H9 (cell line): ENCODE measurements at regions not wholly inside any gene's neighbourhood (a gene's known extent, or its start where the extent isn't known, plus 50 kb on each side); places are given as distances from the start of the nearest gene placed in this dataset.

ENCODE experiments used
- DNase-seq: peaks from one replicate; pipeline ENCODE4 v3.0.0-alpha.2; 2017
- H2AFZ ChIP-seq: one replicate; pipeline ENCODE4 v1.6.1; 2013; ENCODE audit warnings: mild to moderate bottlenecking, low read length, control low read depth, moderate library complexity
- H2AK5ac ChIP-seq: 2 replicates; pipeline ENCODE4 v1.6.1; 2013; ENCODE audit warnings: low read length, control low read depth, mixed read lengths; ENCODE audit not compliant: insufficient read length
- H2BK120ac ChIP-seq: one replicate; pipeline ENCODE4 v1.6.1; 2013; ENCODE audit warnings: low read depth, mild to moderate bottlenecking, low read length, control low read depth, inconsistent platforms; ENCODE audit not compliant: poor library complexity, severe bottlenecking
- H2BK12ac ChIP-seq: 2 replicates; pipeline ENCODE4 v1.6.1; 2013; ENCODE audit warnings: low read length, control low read depth, mixed read lengths, low read depth; ENCODE audit not compliant: insufficient read length
- H2BK15ac ChIP-seq: 2 replicates; pipeline ENCODE4 v1.6.1; 2013; ENCODE audit warnings: low read depth, low read length, control low read depth
- H2BK20ac ChIP-seq: one replicate; pipeline ENCODE4 v1.6.1; 2013; ENCODE audit warnings: low read depth, mild to moderate bottlenecking, low read length, control low read depth, inconsistent platforms; ENCODE audit not compliant: poor library complexity, severe bottlenecking
- H2BK5ac ChIP-seq: 2 replicates; pipeline ENCODE4 v1.6.1; 2013; ENCODE audit warnings: low read length, control low read depth, mixed read lengths; ENCODE audit not compliant: insufficient read length
- H3K14ac ChIP-seq: 2 replicates; pipeline ENCODE4 v1.6.1; 2013; ENCODE audit warnings: low read length, control low read depth; ENCODE audit not compliant: insufficient read depth
- H3K18ac ChIP-seq: 2 replicates; pipeline ENCODE4 v1.6.1; 2013; ENCODE audit warnings: low read depth, mild to moderate bottlenecking, mixed read lengths, low read length, control low read depth; ENCODE audit not compliant: insufficient read length
- H3K23ac ChIP-seq: 2 replicates; pipeline ENCODE4 v1.6.1; 2013; ENCODE audit warnings: low read length, control low read depth, mixed read lengths, low read depth; ENCODE audit not compliant: insufficient read length
- H3K23me2 ChIP-seq: 2 replicates; pipeline ENCODE4 v1.6.1; 2013; ENCODE audit warnings: low read depth, mild to moderate bottlenecking, mixed read lengths, low read length, control low read depth; ENCODE audit not compliant: insufficient read length, poor library complexity, severe bottlenecking
- H3K27ac ChIP-seq: 2 replicates; pipeline ENCODE4 v1.5.1; 2013; ENCODE audit warnings: low read length, control low read depth, mixed read lengths, low read depth; ENCODE audit not compliant: insufficient read length
- H3K27me3 ChIP-seq: 2 replicates; pipeline ENCODE4 v1.6.1; 2013; ENCODE audit warnings: low read length, control low read depth, inconsistent platforms; ENCODE audit not compliant: insufficient read depth
- H3K4ac ChIP-seq: 2 replicates; pipeline ENCODE4 v1.6.1; 2013; ENCODE audit warnings: low read depth, mild to moderate bottlenecking, control low read depth, inconsistent platforms, low read length, moderate library complexity
- H3K4me1 ChIP-seq: 2 replicates; pipeline ENCODE4 v1.6.1; 2013; ENCODE audit warnings: low read length, control low read depth, inconsistent platforms; ENCODE audit not compliant: insufficient read depth
- H3K4me2 ChIP-seq: 2 replicates; pipeline ENCODE4 v1.6.1; 2013; ENCODE audit warnings: low read length, control low read depth, mixed read lengths; ENCODE audit not compliant: insufficient read length, insufficient read depth
- H3K56ac ChIP-seq: 2 replicates; pipeline ENCODE4 v1.6.1; 2013; ENCODE audit warnings: low read depth, mild to moderate bottlenecking, mixed read lengths, low read length, control low read depth; ENCODE audit not compliant: insufficient read length
- H3K79me1 ChIP-seq: 2 replicates; pipeline ENCODE4 v1.6.1; 2013; ENCODE audit warnings: low read depth, mild to moderate bottlenecking, moderate library complexity, low read length, control low read depth, inconsistent platforms; ENCODE audit not compliant: insufficient read depth, poor library complexity, severe bottlenecking
- H3K79me2 ChIP-seq: 2 replicates; pipeline ENCODE4 v1.6.1; 2013; ENCODE audit warnings: low read length, control low read depth, inconsistent platforms; ENCODE audit not compliant: insufficient read depth
- H3K9ac ChIP-seq: 2 replicates; pipeline ENCODE4 v1.6.1; 2013; ENCODE audit warnings: low read length, control low read depth, mixed read lengths; ENCODE audit not compliant: insufficient read length; ENCODE audit errors: extremely low read depth
- H3K9me3 ChIP-seq: one replicate; pipeline ENCODE4 v1.6.1; 2013; ENCODE audit warnings: low read depth, low read length, inconsistent platforms; ENCODE audit not compliant: control insufficient read depth
- H3T11ph ChIP-seq: one replicate; pipeline ENCODE4 v1.6.1; 2013; ENCODE audit warnings: mild to moderate bottlenecking, low read length, control low read depth, inconsistent platforms
- H4K20me1 ChIP-seq: one replicate; pipeline ENCODE4 v1.6.1; 2013; ENCODE audit not compliant: control insufficient read depth, insufficient read length, insufficient read depth
- H4K5ac ChIP-seq: 2 replicates; pipeline ENCODE4 v1.6.1; 2013; ENCODE audit warnings: low read depth, mild to moderate bottlenecking, mixed read lengths, low read length, control low read depth; ENCODE audit not compliant: insufficient read length
- H4K8ac ChIP-seq: replicated peaks from 2 replicates; pipeline ENCODE4 v1.6.1; 2013; ENCODE audit warnings: low read length, control low read depth, mixed read lengths, low read depth; ENCODE audit not compliant: insufficient read length
- H4K91ac ChIP-seq: 2 replicates; pipeline ENCODE4 v1.6.1; 2013; ENCODE audit warnings: low read depth, mild to moderate bottlenecking, moderate library complexity, mixed read lengths, low read length, control low read depth; ENCODE audit not compliant: insufficient read length
- H3K27ac Mint-ChIP-seq, 3 experiments: 2 replicates in 2 of 3; 3 replicates in 1 of 3; pipeline ENCODE4 v1.8.0; 2020 to 2021; ENCODE audit warnings: mixed read lengths in 3 of 3, mild to moderate bottlenecking in 1 of 3, moderate library complexity in 1 of 3
- H3K27me3 Mint-ChIP-seq: 2 replicates; pipeline ENCODE4 v1.8.0; 2021; ENCODE audit warnings: low read depth, mild to moderate bottlenecking, moderate library complexity, mixed read lengths
- H3K36me3 Mint-ChIP-seq, 3 experiments: 2 replicates in 2 of 3; 3 replicates in 1 of 3; pipeline ENCODE4 v1.8.0; 2020 to 2021; ENCODE audit warnings: low read depth in 3 of 3, mixed read lengths in 3 of 3; ENCODE audit not compliant: insufficient read depth in 1 of 3
- H3K4me1 Mint-ChIP-seq, 2 experiments: 2 replicates each; pipeline ENCODE4 v1.8.0; 2020; ENCODE audit warnings: mixed read lengths in 2 of 2
- H3K4me3 Mint-ChIP-seq, 2 experiments: 2 replicates in 1 of 2; 3 replicates in 1 of 2; pipeline ENCODE4 v1.8.0; 2020 to 2021; ENCODE audit warnings: mild to moderate bottlenecking in 2 of 2, mixed read lengths in 2 of 2, moderate library complexity in 1 of 2
- H3K9me3 Mint-ChIP-seq, 2 experiments: 2 replicates in 1 of 2; 3 replicates in 1 of 2; pipeline ENCODE4 v1.8.0; 2020; ENCODE audit warnings: mild to moderate bottlenecking in 2 of 2, mixed read lengths in 2 of 2, moderate library complexity in 1 of 2
- TF ChIP-seq, protein P1 (sequence below): fragments of 200-600 bp; sonication (generic); conservative IDR thresholded peaks from 3 replicates; pipeline ENCODE4 v1.8.0; 2021; ENCODE audit warnings: antibody characterized with exemption, mild to moderate bottlenecking

DNA sequence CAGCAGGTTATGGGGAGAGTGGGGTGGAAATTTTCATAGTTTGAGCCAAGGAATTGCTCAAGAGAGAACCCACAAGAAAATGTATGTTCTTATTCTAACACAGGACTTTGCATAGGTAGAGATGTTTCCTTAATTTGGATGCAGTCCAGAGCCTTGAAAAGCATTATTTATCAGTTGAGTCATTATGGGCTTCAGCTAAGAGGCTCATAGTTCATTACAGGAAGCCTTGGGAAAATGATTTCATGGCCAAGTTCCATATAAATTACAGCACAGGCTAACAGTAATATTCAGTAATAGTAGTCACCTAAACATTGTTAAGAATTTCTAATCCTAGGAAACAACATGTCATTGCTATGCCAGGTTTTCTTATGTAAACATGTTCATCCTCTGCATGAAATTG, 131.1 kb upstream of the PTPRZ1 start:
- no peak overlapping the region for H2BK120ac ChIP-seq
- Mint-ChIP-seq H3K9me3 (no peaks in the 10 kb centered on the region), H3K27ac (no peak overlapping the region; a peak in 1 of 7 replicates), H3K27me3 (no peaks in the 10 kb centered on the region), H3K36me3 (no peaks in the 10 kb centered on the region), H3K4me3 (no peak overlapping the region), H3K4me1 (peaks cover 8 to 10% of the 10 kb centered on the region in 2 experiments)
- no peak overlapping the region for H3K23ac ChIP-seq
- H3K56ac ChIP-seq, result no peak overlapping the region
- H2BK20ac ChIP-seq, result no peak overlapping the region
- no peak overlapping the region for H3K4me2 ChIP-seq
- TF ChIP-seq, protein P1, sequence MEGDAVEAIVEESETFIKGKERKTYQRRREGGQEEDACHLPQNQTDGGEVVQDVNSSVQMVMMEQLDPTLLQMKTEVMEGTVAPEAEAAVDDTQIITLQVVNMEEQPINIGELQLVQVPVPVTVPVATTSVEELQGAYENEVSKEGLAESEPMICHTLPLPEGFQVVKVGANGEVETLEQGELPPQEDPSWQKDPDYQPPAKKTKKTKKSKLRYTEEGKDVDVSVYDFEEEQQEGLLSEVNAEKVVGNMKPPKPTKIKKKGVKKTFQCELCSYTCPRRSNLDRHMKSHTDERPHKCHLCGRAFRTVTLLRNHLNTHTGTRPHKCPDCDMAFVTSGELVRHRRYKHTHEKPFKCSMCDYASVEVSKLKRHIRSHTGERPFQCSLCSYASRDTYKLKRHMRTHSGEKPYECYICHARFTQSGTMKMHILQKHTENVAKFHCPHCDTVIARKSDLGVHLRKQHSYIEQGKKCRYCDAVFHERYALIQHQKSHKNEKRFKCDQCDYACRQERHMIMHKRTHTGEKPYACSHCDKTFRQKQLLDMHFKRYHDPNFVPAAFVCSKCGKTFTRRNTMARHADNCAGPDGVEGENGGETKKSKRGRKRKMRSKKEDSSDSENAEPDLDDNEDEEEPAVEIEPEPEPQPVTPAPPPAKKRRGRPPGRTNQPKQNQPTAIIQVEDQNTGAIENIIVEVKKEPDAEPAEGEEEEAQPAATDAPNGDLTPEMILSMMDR, result no peak
- no peak overlapping the region for H4K5ac ChIP-seq
- H3K79me1 ChIP-seq, result no peaks in the 10 kb centered on the region
- no peaks in the 10 kb centered on the region for H3K79me2 ChIP-seq
- no peak overlapping the region for H3K4ac ChIP-seq
- H3K23me2 ChIP-seq, result no peaks in the 10 kb centered on the region
- no peak overlapping the region for H2AFZ ChIP-seq
- H2AK5ac ChIP-seq, result no peak overlapping the region
- H3T11ph ChIP-seq, result no peak overlapping the region
- no peak overlapping the region for H3K27ac ChIP-seq
- DNase-seq, result no peak
- no peak overlapping the region for H2BK5ac ChIP-seq
- no peak overlapping the region for H3K14ac ChIP-seq
- H3K4me1 ChIP-seq, result no peaks in the 10 kb centered on the region
- no peaks in the 10 kb centered on the region for H4K20me1 ChIP-seq
- no peak overlapping the region for H4K91ac ChIP-seq
- no peak overlapping the region for H2BK15ac ChIP-seq
- H3K9ac ChIP-seq, result no peak overlapping the region
- no peak overlapping the region for H3K18ac ChIP-seq
- no peaks in the 10 kb centered on the region for H3K27me3 ChIP-seq
- no peak overlapping the region for H4K8ac ChIP-seq
- H2BK12ac ChIP-seq, result no peak overlapping the region
- H3K9me3 ChIP-seq, result no peaks in the 10 kb centered on the region
